RKO (cell line): ENCODE measurements at regions not wholly inside any gene's neighbourhood (a gene's known extent, or its start where the extent isn't known, plus 50 kb on each side); places are given as distances from the start of the nearest gene placed in this dataset.

Experiments used
- DNase-seq: peaks from one replicate; pipeline ENCODE4 v3.0.0-alpha.2; 2016; ENCODE audit warnings: low spot score

DNA sequence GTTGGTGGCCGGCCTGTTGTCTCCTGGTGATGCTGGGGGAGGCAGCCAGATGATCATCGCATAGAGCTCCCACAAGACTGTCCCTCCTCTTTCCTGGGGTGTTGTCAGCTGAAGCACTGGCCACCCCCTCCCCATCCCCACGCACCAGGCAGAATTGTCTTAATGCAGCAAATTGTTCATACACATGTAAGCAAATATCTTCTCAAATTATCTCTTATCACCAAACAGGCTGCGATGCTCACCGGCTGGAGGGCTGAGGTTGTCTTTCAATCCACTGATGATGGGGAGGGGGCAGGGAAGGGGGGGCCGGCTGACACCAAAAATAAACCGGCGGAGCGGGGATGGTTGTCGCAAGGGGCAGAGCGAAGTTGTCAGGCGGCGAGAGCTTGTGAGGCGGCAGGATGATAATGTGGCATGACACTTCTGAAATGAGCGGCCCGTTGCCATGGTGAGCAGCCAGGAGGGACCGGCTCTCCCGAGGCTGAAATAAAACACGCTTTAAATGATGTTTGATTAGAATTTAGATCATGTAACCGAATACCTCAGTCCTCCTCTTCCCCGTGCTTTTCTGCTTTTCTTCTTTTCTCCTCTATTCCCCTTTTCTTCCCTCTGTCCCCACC is 59.8 kb downstream of the MRM1 start:
- no peak for DNase-seq

DNA sequence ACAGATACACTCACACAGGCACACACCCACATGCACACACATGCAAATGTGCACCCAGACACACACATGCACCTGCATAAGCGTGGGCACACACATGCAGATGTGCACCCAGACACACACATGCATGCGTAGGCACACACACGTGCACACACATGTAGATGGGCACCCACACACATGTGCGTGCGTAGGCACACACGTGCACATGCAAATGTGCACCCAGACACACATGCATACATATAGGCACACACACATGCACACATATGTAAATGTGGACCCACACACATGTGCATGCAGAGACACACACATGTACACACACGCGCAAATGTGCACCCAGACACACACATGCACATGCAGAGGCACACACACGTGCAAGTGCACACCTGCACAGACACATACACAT is 60.3 kb downstream of the MRM1 start:
- no peak for DNase-seq

DNA sequence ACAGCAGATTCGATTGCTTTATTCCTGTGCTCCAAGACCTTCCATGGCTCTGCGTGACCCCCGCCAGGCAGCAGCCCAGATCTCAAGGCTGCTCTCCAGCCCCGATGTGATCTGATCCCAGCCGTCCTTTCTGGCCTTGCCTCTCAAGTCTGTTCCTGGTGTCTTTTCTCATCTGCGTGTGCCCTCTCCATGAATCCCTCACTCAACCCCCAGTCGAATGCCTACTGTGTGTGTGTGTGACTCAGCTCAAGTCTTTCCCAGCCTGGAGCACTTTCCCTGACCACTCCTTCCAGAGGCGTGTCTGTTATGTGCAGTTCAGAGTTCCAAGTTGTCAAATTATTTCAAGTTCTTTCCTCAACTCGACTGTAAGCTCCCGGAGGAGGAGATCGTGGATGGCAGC is 64.0 kb downstream of the MRM1 start:
- DNase-seq, result no peak

DNA sequence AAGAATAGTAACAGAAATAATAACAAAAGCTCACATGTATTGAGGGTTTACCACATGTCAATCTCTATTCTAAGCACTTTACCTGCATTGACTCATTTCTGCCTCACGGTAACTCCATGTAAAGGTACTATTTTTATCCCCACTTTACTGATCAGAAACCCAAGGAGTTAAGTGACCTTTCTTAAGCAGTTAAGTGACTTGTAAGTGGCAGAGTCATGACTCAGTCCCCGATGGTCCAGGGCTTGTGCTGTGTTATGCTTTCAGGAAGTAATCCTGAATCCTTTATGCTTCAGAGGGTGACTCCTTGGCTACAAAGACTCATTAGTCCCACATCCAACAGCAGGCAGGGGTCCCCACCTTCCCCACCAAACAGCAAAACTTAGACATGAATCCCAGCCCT is 66.5 kb downstream of the MRM1 start:
- no peak for DNase-seq

DNA sequence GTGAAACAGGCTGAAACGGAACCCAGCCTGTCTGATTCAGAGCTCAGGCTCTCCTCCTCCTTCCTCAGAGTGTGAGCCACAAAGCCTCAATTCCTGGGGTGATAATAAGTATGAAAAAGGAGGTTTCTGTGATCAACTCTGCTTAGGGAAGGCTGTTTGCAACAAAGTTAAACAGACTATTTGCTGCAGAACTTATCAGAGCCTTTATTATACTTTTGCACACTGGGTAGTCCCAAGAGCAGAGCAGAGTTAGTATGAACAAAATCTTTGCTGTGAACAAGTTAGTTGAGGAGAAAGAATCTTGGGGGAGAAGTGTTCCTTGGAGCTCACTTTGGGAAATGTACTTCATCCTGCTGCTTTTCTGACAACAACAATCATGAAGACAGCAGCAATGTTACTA is 67.4 kb downstream of the MRM1 start:
- no peak for DNase-seq

DNA sequence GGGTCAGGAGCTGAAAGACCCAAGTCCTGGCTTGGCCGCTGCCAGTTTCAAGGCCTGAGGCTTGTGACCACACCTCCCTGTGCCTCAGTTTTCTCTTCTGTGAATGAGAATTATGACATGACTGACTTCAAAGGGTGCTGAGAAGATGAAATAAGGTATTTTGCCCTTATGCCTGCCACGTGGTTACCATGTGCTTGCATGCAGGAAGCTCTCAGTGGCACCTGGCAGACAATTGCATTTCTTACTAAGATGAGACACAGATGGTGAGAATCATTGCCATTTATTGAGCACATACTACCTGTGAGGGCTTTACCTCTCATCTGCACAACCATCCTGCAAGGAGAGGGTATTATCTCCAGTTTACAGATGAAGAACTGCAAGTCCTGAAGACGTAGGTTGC is 69.8 kb downstream of the MRM1 start:
- no peak for DNase-seq

DNA sequence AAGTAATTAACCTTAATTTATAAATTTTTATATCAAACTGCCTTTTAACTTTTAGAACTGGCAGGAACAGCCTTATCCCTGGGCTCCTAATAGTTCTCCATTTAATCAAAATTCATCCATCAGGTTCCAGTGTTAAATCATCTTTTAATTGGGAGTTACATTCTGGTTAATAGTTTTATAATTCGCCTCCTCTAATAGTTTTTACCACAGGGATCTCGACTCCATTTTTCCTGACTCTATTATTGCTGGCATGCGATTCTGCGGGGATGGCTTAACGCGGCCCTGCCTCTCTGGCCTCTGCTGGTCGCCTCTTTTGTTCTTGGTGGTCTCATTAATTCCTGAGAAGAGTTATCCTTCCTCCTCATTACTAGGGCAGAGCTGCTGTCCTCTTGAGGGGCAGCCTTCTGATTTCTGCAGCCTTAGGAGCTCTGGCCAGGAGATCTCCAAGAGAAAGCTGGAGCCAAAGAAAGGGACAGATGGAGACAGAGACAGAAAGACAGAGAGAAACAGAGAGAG is 71.1 kb downstream of the MRM1 start:
- no peak for DNase-seq

DNA sequence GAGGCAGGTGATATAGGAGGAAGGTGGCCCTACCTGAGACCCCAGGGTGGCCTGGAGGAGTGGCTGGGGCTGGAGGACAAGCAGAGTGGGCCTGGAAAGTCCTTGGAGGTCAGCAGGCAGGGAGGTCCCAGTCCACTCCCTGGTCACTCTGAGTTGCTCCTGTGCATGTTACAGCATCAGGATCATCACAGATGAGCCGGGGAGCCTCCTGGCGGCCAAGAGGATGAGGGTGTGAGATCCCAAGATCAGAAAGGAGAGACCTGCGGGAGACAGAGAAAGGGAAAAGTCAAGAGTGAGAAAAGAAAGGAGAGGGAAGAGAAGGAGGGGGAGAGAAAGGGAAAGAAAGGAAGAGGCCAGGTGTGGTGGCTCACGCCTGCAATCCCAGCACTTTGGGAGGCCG is 71.7 kb downstream of the MRM1 start:
- DNase-seq, result no peak

DNA sequence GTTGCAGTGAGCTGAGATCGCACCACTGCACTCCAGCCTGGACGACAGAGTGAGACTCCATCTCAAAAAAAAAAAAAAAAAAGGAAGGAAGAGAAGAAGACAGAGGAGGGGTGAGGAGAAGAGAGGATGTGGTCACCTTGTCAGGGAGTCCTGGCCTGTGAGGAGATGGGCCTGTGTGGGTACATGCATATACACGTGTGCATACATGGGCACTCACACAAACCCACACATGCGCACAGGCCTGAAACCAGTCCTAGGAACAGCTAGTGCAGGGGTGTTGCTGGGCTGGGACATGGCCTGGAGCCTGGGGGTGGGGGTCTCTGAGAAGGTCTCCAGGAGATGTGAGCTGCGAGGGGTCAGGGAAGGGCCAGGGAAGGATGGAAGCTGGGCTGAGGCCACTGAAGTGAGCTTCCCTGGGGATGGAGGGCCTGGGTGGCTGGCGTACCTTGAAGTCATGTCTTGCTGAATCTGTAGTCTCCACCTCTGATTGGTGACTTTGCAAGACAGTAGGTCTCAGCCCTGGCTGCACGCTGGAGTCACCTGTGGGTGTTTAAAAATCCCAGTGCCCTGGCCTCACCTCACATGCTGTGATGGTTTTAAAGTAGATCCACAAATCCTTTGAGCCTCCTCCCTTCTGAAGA is 72.4 kb downstream of the MRM1 start:
- no peak for DNase-seq

DNA sequence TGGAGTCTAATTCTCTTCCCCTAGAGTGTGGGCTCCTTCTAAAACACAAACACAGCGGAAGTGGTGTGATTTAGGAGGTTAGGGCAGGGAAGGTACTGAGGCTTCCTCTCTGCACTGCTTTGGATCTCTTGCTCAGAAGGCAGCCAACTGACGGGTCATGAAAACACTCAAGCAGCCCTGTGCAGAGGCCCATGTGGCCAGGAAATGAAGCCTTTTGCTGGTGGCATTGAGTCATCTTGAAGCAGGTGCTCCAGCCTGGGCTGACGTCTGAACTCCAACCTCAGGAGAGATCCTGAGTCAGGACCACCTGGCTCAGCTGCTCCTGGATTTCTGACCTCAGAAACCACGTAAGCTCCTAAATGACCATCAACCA is 72.9 kb downstream of the MRM1 start:
- peak; percentile 38 for DNase-seq

DNA sequence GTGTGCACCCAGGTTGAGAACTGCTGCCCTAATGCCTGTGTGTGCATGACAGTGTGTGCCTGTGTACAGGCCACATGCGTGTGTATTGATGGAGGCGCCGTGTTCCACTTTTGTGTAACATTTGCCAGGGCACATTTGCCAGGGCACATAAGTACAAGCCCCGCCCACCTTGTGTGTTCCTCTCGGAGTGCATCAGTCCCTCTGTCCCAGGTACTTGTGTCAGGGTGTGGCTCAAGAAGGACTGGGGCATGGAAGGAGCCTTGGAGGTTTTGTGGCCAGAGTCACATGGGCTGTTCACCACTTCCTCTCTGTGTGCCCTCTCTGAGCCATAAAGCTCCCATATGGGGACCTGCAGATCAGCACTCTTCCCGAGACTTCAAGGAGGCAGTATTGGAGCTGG is 73.9 kb downstream of the MRM1 start:
- DNase-seq, result no peak

DNA sequence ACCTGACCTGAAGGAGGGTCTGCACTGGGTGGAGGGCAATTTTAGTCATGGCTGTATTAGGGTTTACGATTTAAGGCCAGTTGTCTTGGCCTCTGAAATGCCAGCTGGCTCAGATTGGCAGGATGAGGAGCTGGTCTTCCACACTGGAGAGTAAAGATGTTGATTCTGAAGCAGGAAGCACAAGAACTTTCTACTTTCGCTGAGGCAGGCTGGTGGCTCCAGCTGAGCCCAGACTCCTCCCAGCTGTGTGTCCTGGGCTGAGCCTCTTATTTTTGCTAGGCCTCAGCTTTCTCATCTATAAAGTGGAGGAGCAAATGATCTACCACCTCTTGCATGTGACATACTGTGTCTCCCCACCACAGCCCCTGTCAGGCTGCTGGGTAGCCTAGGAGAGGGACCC is 74.4 kb downstream of the MRM1 start:
- no peak for DNase-seq

DNA sequence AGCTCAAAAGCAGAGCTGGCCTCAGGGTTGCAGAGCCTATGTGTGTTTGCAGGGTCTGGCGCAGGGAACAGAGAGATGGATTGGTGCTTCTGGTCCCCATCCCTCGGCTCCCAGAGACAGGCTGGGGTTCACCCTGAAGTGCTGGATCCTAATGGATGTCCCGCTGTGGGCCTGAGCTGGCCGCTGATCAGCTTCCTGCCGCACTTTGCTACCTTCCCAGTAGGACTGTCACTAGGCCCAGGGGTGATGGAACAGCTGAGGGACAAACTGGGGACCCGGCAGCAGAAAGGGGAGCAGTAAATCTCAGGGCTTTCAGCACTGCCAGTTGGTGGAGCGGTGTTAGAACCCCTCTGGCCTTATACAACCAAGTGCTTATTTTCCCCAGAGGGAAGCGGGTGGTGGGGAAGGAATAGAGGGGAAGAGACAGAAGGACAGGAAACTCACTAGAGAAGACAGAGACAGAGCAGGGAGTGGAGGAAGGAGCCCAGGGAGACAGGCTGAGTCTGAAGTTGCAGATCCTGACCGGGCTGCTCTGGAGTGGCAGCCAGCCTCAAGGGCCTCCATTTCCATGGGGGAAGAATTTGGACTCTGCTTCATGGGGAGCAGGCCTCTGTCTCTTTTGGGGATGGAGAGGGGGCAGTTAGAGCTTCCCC is 78.6 kb downstream of the MRM1 start:
- no peak for DNase-seq

DNA sequence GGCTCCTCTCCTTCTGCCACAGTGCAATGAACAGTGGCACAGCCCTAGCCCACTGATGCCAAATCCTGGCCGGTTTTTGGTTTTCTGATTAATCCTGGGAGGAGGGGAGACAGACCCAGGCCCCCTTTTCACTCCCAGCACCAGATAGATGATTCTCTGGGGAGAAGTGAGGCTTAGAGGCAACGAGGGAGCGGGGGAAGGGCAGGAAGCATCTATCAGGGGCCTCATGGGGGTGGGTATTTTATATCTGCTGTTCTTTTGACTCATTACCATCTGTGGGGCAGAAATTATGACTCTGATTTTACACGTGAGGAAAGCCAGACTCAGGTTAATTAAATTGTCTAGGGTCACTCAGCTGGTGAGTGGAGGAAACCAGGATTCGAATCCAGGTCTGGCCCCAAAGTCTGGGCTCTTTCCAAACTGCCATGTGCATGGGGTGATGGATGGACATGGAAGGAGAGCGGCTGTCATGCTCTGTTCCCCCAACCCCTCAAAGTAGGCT is 79.4 kb downstream of the MRM1 start:
- DNase-seq, result no peak

DNA sequence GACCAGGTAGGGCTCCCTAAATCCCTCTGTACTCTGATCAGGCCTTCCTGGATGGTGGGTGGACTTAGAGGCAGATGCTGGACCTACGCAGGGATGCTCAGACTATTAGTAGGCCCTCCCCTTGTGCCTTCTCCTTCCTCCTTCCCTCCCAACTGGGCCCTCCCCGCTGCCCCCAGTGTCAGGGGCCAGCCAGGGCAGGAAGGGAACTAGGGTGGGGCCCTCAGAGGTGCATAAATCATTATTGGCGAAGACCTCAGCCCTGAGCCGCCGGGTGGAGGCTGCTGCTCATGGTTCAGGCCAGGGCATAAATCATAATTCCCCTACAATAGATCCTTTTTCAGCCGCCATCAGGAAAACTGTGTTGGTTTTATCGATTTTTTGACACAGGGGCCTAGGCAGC is 81.4 kb downstream of the MRM1 start:
- DNase-seq, result no peak

DNA sequence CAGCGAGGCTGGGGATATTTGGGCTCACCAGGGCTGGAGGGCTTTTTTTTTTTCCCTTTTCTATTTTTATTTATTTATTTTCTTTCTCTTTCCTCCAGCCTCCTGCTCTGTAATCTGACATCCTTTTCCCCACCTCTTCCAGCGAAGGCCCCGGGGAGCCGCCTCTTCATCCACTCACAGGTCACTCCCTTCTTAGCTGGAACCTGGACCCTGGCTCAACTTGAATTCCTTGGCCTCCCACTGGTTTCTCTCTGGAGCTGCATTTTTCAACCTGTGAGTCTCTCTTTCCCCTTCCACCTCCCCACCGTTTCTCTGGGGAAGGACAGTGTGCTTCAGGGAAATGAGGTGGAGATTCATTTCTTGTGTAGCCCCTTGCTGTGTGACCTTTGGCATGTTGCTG is 82.0 kb downstream of the MRM1 start:
- DNase-seq, result no peak

DNA sequence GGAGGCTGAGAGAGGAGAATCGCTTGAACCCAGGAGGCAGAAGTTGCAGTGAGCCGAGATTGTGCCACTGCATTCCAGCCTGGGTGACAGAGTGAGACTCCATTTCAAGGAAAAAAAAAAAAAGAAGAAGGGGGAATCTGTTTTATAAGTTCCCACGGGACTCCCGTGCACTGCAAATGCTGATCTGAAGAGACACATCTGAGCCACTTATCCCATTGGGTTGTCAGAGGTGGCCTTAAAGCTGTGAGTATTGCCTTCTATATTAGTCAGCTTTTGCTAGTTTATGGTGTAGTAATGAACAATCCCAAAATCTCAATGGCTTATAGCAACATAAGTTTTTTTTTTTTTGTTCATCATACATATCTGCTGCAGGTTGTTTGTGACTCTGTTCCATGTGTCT is 82.8 kb downstream of the MRM1 start:
- no peak for DNase-seq

DNA sequence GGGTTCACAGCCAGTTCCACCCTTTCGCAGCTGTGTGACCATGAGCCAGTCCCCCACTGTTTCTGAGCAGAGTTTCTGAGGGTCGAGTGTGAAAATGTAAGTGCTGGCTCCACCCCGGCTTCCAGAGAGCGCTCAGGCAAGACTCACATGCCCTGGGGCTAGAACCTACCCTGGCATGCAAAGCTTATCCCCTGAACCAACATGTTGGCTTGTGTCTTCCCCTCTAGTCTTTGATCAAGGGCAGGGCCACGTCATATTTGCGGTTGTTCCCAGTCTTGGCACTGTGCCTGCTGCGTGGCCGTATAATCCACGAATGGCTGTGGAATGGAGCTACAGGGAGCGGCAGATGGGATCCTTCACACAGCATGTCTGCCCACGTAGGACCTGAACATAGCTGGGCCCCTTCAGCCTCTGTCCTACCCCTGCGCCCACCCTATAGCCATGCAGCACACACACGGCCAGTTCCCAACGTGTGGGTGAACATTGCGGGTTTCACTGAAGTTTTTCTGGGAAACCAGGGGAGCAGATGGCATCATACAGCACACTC is 84.8 kb downstream of the MRM1 start:
- DNase-seq, result no peak

DNA sequence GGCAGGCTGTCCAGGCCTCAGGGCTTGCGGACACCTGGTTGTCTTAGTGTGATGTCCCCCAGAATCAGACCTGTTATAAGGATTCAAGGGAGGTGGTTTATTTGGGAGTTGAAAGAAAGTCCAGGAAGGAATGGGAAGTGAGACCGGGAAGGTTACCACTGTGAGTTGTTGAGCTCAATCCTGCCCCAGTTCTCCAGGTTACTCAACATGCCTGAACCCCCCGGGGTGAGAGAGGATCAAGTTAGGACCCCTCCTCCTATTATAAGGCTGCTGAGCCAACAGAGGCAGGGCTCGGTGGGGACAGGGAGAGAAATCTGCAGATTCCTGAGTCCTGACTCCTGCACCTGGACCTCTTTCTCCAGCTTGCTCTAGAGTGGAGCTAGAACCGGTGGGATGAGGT is 86.4 kb downstream of the MRM1 start:
- DNase-seq, result no peak

DNA sequence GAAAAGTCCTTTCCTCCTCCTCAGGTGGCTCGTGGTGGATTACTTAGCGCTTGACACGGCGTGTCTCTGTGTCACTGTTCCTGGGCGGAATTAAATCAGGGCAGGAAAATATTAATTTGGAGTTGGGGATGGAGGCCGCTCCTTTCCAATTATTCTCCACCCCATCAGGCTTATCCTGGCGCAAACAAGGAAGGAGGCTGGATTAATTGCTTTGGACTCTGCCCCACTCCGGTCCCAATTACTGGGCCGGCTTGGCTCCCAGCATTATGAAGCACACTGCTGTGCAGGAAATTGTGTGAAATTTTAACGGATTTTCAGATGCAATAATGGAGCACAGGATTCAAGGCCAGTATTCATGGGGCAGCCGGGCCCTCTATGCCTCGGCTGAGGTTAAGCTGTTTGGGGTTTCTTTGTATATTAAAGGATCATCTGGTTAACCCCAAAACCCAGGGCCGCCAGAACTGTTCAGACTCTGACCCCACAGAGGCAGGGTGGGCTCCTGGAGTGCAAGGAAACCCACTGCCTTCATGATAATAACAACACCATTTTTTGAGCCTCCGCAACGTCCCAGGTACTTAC is 87.8 kb downstream of the MRM1 start:
- DNase-seq, result no peak

DNA sequence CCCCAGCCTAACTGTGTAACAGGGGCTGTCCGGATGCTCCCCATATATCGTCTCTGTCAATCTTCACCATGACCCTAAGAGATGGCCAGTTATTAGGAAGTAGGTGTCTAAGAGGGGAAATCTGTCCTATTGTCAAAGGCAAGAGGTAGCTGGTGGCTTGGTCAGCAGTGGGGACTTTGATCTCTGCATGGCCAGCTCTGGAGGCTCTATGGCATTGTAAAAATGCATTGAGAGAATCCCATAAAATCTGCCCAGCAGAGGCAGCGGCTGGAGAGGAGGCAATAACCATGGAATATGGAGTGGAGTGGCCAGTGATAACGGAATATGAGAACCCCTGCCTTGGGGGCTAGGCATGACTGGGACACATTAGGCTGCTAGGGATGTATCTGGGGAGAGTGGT is 88.8 kb downstream of the MRM1 start:
- DNase-seq, result no peak

DNA sequence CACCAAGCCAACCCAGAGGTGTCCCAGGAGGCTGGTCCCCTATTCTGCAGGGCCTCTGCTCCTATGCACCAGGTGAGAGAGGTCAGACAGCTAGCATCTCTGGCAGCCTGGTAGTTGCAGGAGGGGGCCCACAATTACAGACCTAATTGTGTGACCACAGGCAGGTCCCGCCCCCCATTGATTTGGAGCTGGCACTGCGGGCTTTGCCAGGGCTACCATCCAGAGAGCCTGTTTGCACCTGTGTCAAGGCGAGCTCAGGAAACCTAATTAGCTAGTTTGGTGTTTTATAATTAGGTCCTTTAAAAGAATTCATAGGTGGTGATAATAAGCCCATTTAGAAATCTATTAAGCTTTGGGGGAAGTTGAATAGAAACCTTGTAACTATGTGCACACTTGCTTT is 90.2 kb downstream of the MRM1 start:
- no peak for DNase-seq

DNA sequence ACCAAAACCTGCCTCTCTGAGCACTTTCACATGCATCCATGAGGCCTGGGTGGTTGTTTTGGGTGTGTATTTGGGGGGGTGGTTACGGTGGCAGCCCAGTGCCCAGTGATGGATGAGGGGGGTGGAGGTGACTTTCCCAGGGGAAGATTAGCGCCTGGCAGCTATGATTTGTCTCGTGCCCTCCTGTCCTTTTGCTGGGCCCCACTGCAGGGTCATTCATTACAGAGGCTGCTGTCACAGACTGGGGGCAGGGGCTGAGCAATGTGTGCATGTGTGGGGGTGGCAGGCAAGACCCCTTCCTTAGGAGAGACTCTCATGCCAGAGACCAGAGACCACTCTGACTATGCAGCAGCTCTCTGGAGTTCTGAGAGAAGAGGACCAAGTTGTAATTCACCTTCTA is 93.7 kb downstream of the MRM1 start:
- DNase-seq, result no peak
